NT2/D1 (cell line): ENCODE measurements at regions not wholly inside any gene's neighbourhood (a gene's known extent, or its start where the extent isn't known, plus 50 kb on each side); places are given as distances from the start of the nearest gene placed in this dataset.
"Not testable (repeated sequence)": the region's sequence is repeated elsewhere in the genome, so short reads cannot be mapped to it uniquely, and the experiment has no call there.

Experiments used
- DNase-seq: peaks from one replicate; pipeline ENCODE4 v3.0.0-alpha.2; 2011; ENCODE audit warnings: low read depth, low spot score
- H3K27me3 ChIP-seq: 2 replicates; pipeline ENCODE4 v1.6.0; 2011; ENCODE audit warnings: mild to moderate bottlenecking; ENCODE audit not compliant: insufficient read length, insufficient read depth
- H3K36me3 ChIP-seq: 2 replicates; pipeline ENCODE4 v1.6.1; 2011; ENCODE audit warnings: mild to moderate bottlenecking, low read length, mixed read lengths; ENCODE audit not compliant: insufficient read depth, insufficient read length
- H3K4me1 ChIP-seq: 2 replicates; pipeline ENCODE4 v1.5.1; 2011; ENCODE audit not compliant: insufficient read depth, insufficient read length
- H3K4me3 ChIP-seq: 2 replicates; pipeline ENCODE4 v1.5.1; 2011; ENCODE audit warnings: low read depth; ENCODE audit not compliant: insufficient read length
- H3K9ac ChIP-seq: 2 replicates; pipeline ENCODE4 v1.6.0; 2011; ENCODE audit warnings: low read depth; ENCODE audit not compliant: insufficient read length
- H3K9me3 ChIP-seq: 2 replicates; pipeline ENCODE4 v1.5.1; 2011; ENCODE audit warnings: mild to moderate bottlenecking, low read length; ENCODE audit not compliant: insufficient read depth
- SUZ12 ChIP-seq: IDR thresholded peaks from 2 replicates; pipeline ENCODE4 v1.6.1; 2011; ENCODE audit not compliant: insufficient read length, insufficient read depth; ENCODE audit errors: extremely low read depth
- YY1 ChIP-seq: IDR thresholded peaks from 2 replicates; pipeline ENCODE4 v1.6.1; 2011; ENCODE audit not compliant: insufficient read length, insufficient read depth
- ZNF274 ChIP-seq: IDR thresholded peaks from 2 replicates; pipeline ENCODE4 v1.6.1; 2011; ENCODE audit warnings: mild to moderate bottlenecking, low read depth, low read length

DNA sequence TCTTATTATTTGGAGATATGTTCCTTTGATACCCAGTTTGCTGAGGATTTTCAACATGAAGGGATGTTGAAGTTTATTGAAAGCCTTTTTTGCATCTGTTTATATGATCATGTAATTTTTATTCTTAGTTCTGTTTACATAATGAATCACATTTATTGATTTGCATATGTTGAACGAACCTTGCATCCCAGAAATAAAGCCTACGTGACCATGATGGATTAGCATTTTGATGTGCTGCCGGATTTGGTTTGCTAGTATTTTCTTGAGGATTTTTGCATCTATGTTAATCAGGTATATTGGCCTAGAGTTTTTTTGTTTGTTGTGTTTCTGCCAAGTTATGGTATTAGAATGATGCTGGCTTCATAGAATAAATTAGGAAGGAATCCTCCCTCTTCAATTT, 161.4 kb upstream of the ITGA1 start:
- H3K27me3 ChIP-seq = no peaks in the 10 kb centered on the region
- no peaks in the 10 kb centered on the region for H3K36me3 ChIP-seq
- no peak for TF ChIP-seq ZNF274
- no peak for TF ChIP-seq SUZ12
- no peak for TF ChIP-seq YY1
- DNase-seq = no peak
- no peak overlapping the region for H3K9ac ChIP-seq
- H3K4me1 ChIP-seq = no peaks in the 10 kb centered on the region
- H3K4me3 ChIP-seq = no peak overlapping the region
- no peaks in the 10 kb centered on the region for H3K9me3 ChIP-seq

DNA sequence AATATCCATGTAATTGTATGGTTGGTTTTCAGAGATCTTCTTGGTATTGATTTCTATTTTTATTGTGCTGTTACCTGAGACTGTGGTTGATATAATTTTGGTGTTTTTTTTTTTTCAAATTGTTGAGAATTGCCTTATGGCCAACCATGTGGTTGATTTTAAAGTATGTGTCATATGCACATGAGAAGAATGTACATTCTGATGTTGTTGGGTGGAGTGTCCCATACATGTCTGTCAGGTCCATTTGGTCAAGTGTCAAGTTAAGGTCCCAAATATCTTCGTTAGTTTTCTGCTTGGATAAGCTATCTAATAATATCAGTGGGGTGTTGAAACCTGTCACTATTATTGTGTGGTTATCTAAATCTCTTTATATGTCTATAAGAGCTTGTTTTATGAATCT, 160.0 kb upstream of the ITGA1 start:
- no peak for TF ChIP-seq YY1
- no peak for TF ChIP-seq SUZ12
- TF ChIP-seq ZNF274 = no peak
- H3K9me3 ChIP-seq = no peaks in the 10 kb centered on the region
- no peaks in the 10 kb centered on the region for H3K27me3 ChIP-seq
- no peaks in the 10 kb centered on the region for H3K4me1 ChIP-seq
- H3K9ac ChIP-seq = no peak overlapping the region
- no peaks in the 10 kb centered on the region for H3K36me3 ChIP-seq
- H3K4me3 ChIP-seq = no peak overlapping the region
- no peak for DNase-seq

DNA sequence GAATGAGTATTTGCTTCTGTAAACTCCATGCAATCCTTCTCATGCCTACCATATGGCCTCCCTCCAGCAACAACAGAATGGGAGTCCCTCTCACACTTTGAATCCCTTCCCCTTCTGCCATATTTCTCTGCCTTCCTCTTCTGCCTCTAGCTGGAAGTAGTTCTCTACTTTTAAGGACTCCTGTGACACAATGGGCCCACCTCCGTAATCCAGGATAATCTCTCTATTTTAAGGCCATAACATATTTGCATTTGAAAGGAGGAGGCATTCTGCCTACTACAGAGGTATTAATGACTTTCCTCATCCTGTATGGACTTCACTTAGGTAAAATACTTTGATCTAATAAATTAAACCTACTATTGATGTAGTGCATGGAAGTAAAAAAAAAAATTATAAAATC, 155.4 kb upstream of the ITGA1 start:
- Histone ChIP-seq H3K36me3 (no peaks in the 10 kb centered on the region), H3K27me3 (no peaks in the 10 kb centered on the region), H3K9me3 (no peaks in the 10 kb centered on the region), H3K9ac (no peak overlapping the region), H3K4me1 (no peaks in the 10 kb centered on the region), H3K4me3 (no peak overlapping the region)
- no peak for TF ChIP-seq SUZ12
- TF ChIP-seq ZNF274 = no peak
- TF ChIP-seq YY1 = no peak
- DNase-seq = no peak

DNA sequence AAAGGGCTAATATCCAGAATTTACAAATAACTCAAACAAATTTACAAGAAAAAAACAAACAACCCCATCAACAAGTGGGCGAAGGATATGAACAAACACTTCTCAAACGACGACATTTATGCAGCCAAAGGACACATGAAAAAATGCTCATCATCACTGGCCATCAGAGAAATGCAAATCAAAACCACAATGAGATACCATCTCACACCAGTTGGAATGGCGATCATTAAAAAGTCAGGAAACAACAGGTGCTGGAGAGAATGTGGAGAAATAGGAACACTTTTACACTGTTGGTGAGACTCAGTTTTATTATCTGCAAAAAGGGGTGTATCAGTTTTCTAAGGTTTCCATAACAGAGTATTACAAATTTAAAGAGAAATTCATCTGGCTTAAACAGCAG, 153.5 kb upstream of the ITGA1 start:
- H3K4me3 ChIP-seq, H3K36me3 ChIP-seq, DNase-seq, H3K9me3 ChIP-seq, H3K27me3 ChIP-seq, H3K9ac ChIP-seq, H3K4me1 ChIP-seq: not testable (repeated sequence)

DNA sequence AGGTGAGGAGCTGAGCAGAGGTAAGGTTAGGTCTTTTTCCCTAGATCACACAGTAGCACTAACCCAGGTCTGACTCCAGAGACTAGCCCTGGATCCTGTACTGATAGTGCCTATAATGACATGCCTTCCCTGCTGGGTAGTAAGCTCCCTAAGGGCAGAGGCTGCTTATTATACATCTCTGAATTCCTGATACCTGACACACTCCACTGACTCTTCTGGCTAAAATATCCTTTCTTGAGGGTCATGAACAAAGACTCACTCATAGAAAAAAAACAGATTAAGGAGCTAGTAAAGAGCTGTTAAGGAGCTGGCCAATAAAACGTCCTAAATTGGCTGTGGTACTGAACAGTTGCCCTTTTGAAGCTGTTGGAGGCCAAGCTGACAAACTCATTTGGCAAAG, 149.0 kb upstream of the ITGA1 start:
- no peak overlapping the region for H3K4me3 ChIP-seq
- no peaks in the 10 kb centered on the region for H3K27me3 ChIP-seq
- no peak for DNase-seq
- no peaks in the 10 kb centered on the region for H3K36me3 ChIP-seq
- H3K9me3 ChIP-seq = no peaks in the 10 kb centered on the region; the same call in 1 of the 2 replicates
- no peaks in the 10 kb centered on the region for H3K4me1 ChIP-seq
- no peak overlapping the region for H3K9ac ChIP-seq
- TF ChIP-seq ZNF274 (no peak), YY1 (no peak), SUZ12 (no peak)

DNA sequence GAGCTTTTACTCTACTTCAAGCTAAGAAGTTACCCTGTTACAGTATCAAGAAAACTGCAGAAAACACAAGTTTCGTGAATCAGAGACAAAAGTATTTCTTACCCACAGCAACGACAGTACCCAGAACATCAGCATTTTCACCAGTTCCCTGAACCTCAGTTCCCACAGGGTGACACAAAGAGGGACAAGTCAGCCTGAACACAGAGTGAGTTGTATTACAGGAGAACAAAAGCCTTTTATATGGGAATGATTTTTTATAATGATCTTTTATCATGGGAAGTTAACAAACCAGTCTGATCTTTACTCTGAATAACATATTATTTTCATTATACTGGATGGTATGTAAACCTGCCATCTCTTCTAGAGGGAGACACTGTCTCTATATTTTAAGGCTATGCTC, 139.0 kb upstream of the ITGA1 start:
- H3K9ac ChIP-seq = no peak overlapping the region
- no peaks in the 10 kb centered on the region for H3K36me3 ChIP-seq
- H3K4me3 ChIP-seq = no peak overlapping the region
- no peak for TF ChIP-seq YY1
- no peak for TF ChIP-seq SUZ12
- no peaks in the 10 kb centered on the region for H3K4me1 ChIP-seq
- DNase-seq = no peak
- peaks cover 13% of the 10 kb centered on the region; the same call in 1 of the 2 replicates for H3K9me3 ChIP-seq
- no peaks in the 10 kb centered on the region for H3K27me3 ChIP-seq

DNA sequence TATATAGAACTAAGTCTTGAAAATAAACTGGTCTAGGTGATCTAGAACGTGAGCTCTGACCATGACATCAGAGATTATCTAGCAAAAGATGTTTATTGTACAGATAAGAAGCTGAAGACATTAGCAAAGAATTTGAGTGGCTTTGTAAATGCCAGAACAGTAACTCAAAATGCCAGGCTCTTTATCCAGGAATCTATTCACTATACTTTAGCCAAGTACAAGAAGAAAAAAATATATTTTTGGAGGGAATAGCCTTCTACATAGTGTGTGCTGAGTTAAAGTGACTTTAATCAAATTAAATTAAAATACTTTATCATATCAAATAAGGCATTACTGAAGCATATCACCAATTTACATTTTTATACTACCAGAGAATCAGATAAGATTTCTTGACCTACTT, 132.6 kb upstream of the ITGA1 start:
- Histone ChIP-seq H3K27me3 (no peaks in the 10 kb centered on the region), H3K9me3 (no peaks in the 10 kb centered on the region), H3K4me3 (no peak overlapping the region), H3K4me1 (no peaks in the 10 kb centered on the region), H3K9ac (no peak overlapping the region), H3K36me3 (no peaks in the 10 kb centered on the region)
- TF ChIP-seq YY1 = no peak
- no peak for TF ChIP-seq ZNF274
- TF ChIP-seq SUZ12 = no peak
- no peak for DNase-seq

DNA sequence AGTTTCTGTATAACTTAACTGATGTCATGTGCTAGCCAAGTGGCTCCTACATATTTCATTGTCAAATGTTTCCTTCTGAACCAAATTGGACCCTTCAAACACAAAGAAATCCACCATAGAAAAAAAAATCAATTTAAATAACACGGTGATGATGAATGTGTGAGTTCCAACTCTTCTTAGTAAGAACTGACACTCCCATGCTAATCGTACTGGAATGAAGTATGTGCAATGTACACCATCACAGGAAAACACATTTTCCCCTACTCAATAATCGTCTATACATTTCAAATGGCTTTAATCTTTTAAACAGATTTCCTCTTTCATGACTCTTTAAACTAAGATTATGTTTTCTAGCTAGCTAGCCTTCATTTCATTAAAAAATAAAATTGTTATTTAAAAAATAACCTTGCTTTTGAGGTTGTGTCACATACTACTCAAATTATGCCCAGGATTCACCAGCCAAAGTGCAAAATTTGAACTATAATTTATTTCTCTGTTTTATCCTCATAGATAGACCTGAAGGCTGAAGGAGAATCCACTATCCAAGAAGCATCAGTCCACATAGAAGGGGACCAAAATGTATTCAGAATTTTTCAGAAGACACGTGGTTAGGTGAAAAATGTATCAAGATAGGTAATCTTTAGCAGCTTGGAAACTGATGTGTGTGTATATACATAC, 131.0 kb upstream of the ITGA1 start:
- Histone ChIP-seq H3K27me3 (no peaks in the 10 kb centered on the region), H3K4me3 (no peak overlapping the region), H3K36me3 (no peaks in the 10 kb centered on the region), H3K9ac (no peak overlapping the region), H3K4me1 (no peaks in the 10 kb centered on the region), H3K9me3 (no peaks in the 10 kb centered on the region)
- TF ChIP-seq SUZ12 = no peak
- TF ChIP-seq ZNF274 = no peak
- no peak for DNase-seq
